NOMO-1 treated with DMSO at 0.1 percent for 48 hours (cell line): ENCODE measurements at regions not wholly inside any gene's neighbourhood (a gene's known extent, or its start where the extent isn't known, plus 50 kb on each side); places are given as distances from the start of the nearest gene placed in this dataset.

Source experiments
- DNase-seq: peaks from one replicate; lab custom pipeline; 2025; ENCODE audit not compliant: unreplicated experiment; lab: John Stamatoyannopoulos, UW

DNA sequence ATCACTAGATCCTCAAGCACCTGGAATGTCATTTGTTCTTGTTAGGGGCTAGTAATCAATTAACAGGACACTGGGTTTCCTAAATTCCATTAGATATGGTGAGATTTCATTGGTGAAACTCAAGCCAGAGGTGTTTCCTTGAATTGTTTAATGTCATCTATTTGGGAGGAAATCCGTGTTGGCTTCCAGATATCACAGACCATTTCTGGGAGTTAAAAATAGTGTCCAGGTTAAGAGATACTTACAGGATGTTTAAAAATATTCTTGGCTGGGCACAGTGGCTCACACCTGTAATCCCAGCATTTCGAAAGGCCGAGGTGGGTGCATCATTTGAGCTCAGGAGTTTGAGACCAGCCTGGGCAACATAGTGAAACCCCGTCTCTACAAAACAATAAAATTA is 688.3 kb upstream of the WWC1 start:
- no peak for DNase-seq

DNA sequence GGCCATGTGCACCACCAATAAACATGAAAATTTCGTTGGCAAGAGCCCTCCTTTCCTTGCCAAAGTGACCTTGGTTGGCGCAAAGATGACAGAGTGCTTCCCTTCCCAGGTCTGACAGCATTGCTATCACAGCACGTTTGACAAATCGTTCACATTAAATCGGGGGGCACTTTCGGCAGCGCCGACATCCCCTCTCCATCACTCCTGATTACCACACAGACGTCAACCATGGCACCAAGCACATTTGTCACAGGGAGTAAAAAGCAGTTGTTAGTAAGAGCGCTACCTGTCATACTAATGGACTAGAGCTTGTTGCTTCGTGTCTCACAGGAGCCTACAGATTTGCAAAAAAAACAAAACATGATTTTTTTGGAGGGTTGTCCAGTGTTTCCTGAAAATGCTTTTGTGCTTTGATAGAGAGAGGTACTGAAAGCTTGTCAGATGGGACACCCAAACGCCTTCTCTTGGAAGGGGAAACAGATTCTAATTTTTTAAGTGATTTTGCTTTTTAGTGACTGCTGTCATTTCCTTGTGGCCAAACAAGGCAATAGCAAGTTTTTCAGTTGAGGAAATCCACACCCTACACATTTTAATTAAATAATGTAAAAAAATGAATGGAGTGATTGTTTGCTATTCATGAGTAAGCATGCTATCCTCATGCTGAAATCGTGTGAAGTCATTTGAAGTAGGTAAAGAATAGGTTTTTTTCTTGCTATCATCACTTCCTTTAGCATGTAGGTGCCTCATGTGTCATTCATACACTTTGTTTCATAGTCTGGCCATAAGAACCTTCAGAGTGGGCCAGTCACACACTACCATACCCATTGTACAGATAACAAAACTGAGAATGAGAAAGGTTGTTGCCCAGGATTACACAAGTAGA is 682.8 kb upstream of the WWC1 start:
- DNase-seq, result no peak

DNA sequence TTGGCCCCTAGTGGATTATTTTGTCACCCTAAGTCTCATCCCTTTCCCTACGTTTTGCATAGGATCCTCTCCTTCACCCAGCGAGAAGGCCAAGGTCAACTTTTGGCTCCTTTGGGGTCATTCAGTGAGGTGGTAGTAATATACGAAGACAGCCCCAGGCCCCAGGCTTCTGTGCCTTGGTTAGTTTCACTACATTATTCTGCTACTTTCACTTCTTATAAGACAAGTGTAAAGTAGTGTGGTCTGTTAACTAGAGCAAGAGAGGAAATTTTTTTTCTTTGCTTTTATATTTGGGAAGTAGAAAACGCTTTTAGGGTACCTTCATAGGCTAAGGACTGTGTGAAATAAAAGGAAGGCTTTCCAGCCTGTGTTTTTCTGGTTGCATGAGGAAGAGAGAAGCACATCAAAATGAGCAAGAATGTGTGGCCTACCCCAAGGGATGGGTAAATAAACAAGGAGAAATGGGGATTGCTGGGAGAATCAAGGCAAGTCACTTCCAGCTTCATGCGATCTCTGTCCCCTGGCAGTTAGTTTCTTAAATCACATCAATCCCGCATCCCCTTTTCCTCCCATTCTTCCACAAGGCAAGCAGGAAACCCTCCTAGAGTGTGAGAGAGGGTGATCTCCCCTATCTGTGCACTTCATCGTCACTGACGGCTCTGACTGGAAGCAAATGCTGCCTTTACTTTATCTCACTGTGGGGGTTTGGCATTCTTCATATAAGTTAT is 677.0 kb upstream of the WWC1 start:
- DNase-seq, result no peak

DNA sequence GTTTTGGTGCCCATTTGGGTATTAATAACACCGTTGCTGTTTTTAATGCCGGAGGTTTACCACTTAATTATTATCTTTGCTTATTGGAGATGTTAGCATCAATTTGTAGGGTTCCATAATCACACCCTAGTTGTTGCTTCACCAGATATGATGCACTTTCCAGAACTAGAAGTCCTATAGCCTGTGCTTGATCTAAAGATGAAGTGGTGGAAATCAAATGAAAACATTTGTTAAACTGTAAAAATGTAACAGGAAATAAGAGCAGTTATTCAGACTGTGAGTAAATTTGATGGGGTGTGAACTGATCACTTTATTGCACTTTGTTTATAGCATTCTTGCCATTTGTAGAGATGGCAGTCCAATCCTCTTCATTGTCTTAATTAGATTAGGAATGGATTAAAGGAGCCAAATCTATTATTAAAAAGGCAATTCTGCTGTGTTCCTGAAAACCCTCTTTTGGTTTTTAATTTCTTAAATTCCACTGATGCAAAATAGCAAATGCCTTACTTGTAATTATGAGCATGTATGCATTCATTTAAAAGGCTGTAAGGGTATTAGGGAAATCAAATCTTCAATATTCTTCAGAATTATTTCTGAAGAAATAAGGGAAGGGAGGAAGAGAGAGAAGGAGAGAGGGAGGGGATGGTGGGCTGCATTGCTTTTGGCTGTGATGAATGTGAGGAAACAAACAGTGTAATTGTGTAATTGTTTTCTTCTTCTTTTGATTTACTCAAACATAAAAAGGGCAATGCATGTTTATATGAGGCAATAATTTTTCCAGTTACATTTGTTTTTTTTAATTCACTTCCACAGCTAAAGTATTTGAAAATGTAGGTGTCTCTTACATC is 675.2 kb upstream of the WWC1 start:
- no peak for DNase-seq

DNA sequence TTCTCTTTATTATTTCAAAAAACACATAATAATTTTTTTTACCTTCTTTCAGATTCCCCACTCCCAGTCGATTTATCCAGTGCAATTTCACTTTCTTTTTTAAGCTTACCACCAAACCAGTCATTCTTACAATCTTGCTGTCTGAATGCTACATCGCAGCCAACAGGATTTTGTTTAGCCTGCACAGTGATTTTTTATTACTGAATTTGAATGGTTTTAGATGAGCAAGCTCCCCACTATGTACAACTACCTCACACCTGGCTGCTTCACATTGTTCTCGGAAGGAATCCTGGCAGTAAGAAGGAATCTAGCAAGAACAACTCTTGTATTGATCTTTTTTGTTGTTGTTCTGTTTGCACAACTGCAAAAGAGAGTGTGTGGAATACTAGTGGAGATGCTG is 668.1 kb upstream of the WWC1 start:
- no peak for DNase-seq

DNA sequence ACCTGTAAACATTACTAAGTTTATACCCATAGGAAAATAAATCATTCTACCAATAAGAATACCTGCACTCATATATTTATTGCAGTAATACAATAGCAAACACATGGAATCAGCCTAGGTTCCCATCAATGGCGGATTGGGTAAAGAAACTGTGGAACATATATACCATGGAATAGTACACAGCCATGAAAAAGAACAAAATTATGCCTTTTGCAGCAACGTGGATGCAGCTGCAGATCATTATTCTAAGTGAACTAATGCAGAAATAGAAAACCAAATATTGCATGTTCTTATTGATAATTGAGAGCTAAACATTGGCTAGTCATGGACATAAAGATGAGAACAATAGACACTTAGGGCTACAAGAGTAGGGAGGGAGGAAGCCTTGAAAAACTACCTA is 667.4 kb upstream of the WWC1 start:
- no peak for DNase-seq

DNA sequence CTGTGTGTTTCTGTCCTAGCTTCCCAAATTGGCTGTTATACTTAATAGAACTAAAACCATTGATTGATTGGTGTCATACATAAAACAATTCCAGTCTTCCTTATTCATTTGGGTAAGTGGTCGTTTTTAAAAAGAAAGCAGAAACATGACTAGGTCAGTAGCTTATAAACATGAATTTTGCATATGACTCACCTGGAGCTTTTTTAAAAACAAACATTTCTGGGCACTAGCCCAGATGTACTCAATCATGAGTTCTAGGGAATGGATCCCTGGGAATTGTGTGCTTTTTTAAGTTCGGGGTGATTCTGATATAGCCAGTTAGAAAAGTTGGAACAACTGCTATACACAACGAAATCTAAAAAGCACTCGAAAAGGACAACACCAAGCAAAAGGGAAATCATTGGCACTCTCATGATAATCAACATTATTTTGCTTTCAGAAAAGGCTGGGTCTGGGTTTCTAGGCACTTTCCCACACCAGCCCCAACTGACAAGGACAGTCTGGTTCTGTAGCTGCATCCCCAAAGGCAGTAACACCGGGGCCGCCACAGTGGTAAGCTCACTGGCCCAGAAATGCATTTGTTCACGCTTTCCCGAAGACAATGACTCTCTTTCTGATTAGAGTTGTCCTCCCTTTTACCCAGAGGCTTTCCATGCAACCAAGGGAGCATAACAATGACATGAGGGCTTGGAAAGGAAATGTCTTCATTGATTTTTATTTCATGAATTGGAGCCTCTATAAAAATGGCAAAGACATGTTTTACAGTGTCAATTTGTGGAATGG is 664.9 kb upstream of the WWC1 start:
- DNase-seq, result no peak

DNA sequence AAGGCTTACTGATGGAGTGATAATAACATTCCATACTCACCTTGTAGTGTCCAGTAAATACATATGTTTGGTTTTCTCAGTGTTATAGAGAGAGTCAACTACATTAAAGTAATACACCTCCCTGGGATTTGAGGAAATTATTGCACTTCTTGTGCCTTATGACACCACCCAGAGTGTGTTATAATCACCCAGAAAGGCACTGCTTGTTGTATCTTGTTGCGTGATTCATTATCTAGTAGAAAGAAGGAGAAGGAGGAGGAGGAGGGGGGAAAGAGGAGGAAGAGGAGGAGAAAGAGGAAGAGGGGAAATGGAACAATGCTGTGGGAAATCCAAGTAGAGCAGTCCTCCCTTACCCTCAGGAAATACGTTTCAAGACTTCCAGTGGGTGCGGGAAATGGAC is 661.8 kb upstream of the WWC1 start:
- DNase-seq, result no peak

DNA sequence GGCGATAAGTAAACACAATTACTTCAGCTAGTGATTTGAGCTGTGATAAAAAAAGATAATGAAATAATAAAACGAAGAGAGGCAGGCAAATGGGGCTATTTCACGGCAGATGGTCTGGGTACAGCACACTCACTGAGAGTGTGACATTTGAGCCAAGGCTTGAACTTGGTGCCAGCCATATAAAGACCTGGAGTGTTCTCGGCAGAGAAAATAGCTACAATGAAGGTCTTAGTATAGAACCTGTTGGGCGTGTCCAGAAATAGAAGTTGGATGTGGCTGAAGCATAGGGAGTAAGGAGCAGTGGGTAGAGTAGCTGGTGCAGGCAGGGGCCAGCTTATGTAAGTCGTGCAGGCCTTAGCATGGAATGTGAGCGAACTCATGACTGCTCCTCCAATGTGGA is 660.3 kb upstream of the WWC1 start:
- DNase-seq, result no peak

DNA sequence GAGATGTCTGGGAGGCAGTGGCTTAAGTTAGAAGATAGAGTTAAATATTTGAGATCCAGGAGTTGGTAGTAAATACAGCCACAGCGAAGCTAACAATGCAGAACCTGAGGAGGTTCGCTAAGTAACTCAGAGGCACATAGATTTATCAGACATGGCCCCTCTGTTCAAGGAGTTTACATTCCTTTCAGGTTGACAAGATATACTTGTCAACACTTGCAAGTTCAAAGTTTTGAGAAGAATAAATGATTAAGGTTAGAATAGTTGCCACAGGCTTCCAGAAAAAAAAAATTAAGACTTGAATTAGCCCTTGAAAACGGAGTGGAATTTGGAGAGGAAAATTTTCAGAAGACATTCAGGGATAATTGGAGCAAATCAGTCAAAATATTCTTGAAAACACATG is 658.3 kb upstream of the WWC1 start:
- no peak for DNase-seq

DNA sequence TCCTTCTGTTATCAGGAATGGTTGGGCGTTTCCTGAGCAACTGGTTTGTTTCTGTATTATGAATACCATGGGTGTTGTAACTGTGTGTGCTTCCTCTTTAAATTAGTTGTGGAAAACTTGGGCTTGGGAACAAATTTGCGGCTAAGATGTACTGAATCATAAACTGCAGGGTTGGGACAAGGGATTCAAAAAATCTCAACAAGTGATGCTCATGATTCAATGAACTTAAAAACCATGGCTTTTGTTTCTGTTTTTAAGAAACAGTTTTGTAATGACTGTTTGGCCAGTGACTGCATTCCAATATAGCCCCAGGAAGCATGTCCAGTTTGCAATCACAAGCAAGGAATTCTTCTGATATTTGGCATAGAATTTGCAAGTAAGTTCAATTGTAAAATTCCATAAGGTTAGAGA is 657.5 kb upstream of the WWC1 start:
- no peak for DNase-seq

DNA sequence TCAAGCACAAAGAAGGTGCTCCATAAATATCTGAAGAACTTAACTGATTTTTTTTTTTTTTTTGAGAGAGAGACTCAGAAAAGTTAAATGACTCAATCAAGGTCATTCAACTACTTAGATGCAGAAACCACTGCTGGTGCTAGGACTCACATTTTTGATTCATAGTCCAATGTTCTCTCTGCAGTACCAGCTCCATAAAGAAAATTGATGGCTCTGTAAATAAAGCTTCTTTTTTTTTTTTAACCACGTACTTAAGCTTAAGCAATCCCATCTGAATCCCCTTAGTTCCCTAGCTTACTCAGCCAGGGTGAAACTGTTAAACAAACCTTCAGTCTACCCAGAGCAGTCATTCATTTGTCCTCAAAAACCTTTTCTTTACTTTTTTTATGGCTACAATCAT is 657.0 kb upstream of the WWC1 start:
- DNase-seq, result no peak

DNA sequence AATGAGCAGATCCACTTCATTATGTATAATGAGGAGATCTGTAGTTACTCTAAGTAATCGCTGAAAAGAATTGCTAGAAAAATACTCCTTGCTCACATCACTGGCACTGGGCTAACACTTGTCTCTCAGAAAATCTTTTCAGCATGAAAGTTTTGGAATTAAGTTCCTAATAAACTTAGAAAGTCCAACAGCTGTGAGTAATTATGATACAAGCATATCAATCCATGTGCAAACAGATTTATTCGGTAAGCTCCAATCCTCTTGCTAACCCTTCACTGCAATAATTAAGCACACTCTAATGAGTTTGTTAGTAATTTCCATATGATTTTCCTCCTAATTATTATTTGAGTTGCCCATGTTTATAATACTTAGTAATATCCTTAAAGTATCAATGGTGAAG is 652.6 kb upstream of the WWC1 start:
- DNase-seq, result no peak

DNA sequence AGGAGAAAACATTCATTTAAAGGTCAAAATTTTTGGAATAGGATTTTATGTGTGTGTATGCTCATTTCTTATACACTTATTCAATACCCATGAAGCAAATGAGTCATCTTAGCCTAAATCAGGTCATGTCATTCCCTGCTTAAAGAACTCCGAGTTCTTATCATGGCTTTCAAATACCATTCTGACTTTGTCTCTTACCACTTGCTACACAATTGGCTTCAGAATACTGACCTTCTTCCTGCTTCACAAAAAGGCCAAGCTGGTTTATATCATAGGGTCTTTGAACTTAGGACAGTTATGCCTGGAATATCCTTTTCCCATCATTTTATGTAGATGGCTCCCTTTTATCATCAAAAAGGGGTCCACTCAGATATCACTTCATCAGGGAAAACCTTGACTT is 652.2 kb upstream of the WWC1 start:
- no peak for DNase-seq

DNA sequence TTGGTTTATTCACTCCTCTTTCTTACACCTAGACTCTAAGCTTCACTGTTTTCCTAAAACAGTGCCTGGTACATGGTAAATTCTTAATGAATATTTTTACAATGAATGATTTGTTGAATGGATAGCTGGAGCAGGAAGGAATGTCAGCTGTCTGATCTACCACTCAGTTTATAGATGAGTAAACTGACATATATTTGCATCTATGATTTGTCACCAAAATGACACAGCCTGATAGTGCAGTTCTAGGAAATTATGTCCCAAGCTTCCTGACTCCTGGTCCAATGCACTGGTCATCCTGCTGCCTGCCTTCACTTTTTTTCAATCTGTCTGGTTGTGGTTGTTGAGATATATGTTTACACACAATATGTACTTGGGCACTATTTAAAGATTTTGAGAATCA is 651.7 kb upstream of the WWC1 start:
- DNase-seq, result no peak

DNA sequence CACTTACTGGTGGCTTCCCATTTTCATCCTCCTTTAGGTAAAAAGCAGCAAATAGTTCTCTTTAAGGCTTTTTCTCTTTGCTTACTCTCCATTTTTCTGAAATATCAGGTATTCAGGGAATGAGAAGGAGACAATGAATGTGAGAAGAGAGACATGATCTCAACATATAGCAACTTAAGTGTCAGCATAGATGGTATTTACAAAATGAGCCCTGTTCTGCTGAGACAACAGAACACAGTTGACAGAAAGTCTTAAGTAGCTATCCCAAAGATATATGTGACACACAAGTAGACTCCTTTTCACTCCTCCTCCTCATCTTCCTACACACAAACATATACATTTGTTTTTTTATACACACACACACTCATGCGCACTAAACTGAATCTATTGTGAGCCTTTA is 649.3 kb upstream of the WWC1 start:
- DNase-seq, result no peak

DNA sequence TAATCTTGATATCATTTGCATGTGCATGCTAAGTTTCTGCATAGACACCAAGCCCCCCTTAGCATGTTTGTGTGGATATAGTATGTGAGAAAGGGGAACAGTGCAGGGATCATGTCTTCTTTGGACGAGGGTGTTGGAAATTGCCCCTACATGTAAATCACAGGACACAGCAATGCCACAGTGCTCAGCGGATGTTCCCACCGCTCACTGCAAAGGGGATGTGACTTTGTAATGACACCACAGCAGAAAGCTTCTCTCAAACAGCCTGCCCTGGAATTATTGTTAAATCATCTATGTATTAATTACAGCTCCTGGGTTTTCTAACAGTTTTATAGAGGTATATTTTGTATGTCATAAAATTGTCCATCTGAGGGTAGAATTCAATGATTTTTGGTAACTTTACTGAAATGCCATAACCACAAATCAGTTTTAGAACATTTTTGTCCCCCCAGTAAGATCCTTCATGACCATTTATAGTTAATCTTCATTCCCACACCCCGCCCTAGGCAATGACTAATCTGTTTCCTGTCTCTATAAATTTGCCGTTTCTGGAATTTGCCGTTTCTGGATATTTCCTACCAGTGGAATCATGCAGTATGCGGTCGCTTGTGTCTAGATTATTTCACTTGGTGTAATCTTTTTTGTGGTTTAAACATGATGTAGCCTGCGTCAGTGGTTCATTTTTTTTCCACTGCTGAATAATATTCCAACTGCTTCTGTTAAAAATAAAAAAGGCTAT is 648.5 kb upstream of the WWC1 start:
- DNase-seq, result no peak

DNA sequence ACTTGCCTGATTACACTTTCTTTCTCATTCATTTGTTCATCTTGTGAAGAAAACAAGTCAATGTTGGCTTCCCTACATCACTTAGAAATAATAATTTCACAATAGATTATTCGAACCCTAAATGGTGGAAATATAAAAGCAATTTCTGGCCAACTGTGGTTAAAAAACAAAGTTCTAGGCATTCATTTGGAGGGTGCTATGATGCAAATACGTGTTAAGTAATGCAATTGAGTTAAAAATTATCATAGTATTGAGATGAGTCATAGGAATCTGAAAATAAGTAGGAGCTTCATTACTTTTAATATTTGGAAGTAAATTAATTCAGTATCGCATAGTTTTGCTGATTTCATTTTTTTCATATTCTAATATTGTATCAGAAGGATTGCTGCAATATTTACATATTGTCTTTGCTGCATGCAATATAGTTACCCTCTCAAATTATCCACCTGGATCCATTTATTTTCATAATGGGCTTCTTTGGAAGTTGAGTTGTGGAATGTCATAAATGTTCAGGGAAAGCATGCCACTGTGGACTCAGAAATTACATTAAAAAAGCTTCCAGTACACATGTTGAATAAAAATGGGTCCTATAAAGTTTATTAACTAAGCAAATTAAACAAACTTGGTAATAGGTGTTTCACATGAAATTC is 647.7 kb upstream of the WWC1 start:
- no peak for DNase-seq

DNA sequence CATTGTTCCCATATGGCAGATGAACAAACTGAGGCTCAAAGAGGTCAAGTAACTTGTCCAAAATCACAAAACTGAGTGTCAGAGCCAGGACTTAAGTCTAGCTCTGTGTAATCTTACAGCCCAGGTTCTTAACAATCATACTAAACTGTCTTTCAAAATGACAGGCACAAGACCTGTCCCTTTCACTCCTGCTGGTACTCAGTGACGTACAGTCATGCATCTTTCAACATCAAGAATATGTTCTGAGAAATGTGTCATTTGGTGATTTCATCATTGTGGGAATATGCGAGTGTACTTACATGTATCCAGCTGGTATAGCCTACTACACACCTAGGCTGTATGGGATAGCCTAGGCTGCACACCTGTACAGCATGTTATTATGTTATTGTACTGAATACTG is 646.8 kb upstream of the WWC1 start:
- no peak for DNase-seq

DNA sequence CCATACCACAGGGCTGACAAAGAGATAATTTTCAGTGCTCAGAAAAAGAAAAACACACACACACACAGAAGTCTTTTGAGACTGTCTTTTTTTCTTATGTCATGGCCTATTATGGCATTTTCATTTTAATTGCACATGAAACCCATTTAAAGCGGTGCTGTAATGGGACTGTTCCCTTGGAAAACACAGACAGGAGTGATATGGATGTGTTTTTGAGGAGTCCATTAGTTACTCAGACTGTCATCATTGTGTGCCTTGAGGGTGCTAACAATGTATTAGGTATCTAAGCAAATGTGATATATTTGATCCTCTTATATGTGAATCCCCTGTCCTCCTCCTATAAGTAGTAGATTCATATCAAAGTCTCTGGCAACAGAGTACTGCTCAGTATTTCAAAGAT is 642.0 kb upstream of the WWC1 start:
- no peak for DNase-seq
